ENCODE measurements at regions not wholly inside any gene's neighbourhood (a gene's known extent, or its start where the extent isn't known, plus 50 kb on each side); places are given as distances from the start of the nearest gene placed in this dataset.

DNA sequence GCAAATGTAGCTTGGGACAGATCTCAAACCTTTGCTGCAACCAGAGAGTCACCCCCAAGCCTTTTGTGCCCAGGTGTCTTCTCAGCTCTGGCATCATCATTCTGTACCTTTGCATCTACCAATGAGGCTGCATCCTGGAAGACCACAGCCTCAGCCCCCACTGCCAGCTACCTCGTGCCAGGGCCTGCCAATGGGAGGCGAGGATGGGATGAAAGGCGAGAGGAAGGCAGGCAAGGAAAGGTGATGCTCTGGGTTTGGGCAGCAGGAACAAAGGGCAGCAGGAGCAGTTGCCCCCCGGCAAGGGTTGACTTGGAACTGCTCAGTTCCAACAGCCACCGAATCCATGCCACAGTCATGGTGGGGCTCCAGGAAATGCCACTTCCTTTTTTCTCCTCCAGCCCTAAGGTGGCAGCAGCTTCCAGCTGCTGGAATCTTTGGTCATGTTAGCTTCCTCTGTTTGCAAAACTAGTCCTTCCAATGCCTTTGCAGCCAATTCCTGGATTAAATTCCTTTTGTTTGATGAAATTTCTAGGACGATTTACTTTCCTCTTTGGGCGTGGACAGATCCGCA is 651.6 kb downstream of the NPHP4 start:
- TF ChIP-seq CTCF (IDR thresholded peaks at IDR 0.05): no peak
- 68% methylated on average over 3 of the region's 8 CpGs for WGBS (ENCODE audit: insufficient coverage)
- H3K36me3 ChIP-seq (replicated peaks in 1 of 2; ENCODE audit: control insufficient read depth in 1 of 2, insufficient read depth in 2 of 2, low read length in 2 of 2): no peaks in the 10 kb centered on the region
- Mint-ChIP-seq H3K27ac (no peak overlapping the region), H3K9me3 (peaks cover 0 to under 1% (median 0%) of the 10 kb centered on the region in 7 donors), H3K4me1 (no peaks in the 10 kb centered on the region), H3K27me3 (ENCODE audit: low read depth in 3 of 3) (peaks cover 1 to 7% (median 2%) of the 10 kb centered on the region in 3 donors), H3K36me3 (no peaks in the 10 kb centered on the region), H3K4me3 (no peak overlapping the region)
- H3K4me2 ChIP-seq (replicated peaks; ENCODE audit: extremely low read depth, low read length, poor library complexity, severe bottlenecking): no peak overlapping the region
- no peaks in the 10 kb centered on the region for H3K9me3 ChIP-seq (replicated peaks in 1 of 2; ENCODE audit: control insufficient read depth in 1 of 2, insufficient read depth in 1 of 2, low read length in 2 of 2)
- no peaks in the 10 kb centered on the region for H4K20me1 ChIP-seq (ENCODE audit: insufficient read depth, low read length)
- no peak for DNase-seq
- no peaks in the 10 kb centered on the region for H3K27me3 ChIP-seq (ENCODE audit: control insufficient read depth in 2 of 2, insufficient read depth in 2 of 2, low read length in 2 of 2)
- H2AFZ ChIP-seq (ENCODE audit: insufficient read depth, low read depth, low read length, poor library complexity, severe bottlenecking): no peak overlapping the region
- no peaks in the 10 kb centered on the region for H3K79me2 ChIP-seq (ENCODE audit: insufficient read depth, low read length)
- intact Hi-C loops (cut with micrococcal nuclease): no loop called here
- no peak overlapping the region for H3K4me3 ChIP-seq (replicated peaks in 1 of 3; ENCODE audit: low read depth in 2 of 3, low read length in 3 of 3)
- H3K4me1 ChIP-seq (ENCODE audit: control insufficient read depth in 1 of 2, insufficient read depth in 2 of 2, low read length in 2 of 2): no peaks in the 10 kb centered on the region
- no peak overlapping the region for H3K9ac ChIP-seq (ENCODE audit: insufficient read depth, low read length, poor library complexity, severe bottlenecking)
- H3K27ac ChIP-seq (ENCODE audit: low read depth in 1 of 2, low read length in 2 of 2): no peak overlapping the region

DNA sequence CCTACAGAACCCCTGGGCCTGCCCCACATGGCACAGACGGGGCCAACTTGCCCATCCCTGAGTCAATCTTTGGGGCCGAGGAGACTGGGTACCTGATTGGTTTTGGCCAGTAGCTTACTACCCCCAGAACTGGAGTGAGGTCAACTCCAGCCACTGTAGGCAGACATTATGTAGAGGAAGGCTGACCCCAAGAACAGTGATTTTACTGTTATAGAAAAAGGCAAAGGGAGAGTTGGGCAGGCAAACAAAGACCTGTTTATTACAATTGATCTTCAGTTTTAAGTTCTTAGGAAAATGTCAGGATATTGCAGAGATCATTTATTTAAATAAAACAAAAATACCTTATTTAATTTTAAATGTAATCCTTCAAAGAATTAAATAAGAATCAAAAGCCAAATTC is 653.8 kb downstream of the NPHP4 start:
- no peak overlapping the region for H3K27ac Mint-ChIP-seq
- H3K9ac ChIP-seq (ENCODE audit: insufficient read depth, low read length, poor library complexity, severe bottlenecking): no peak overlapping the region
- intact Hi-C loops (cut with micrococcal nuclease): no loop called here

More for the DNA sequence above, 653.8 kb downstream of the NPHP4 start:
- Histone ChIP-seq H2AFZ (ENCODE audit: insufficient read depth, low read depth, low read length, poor library complexity, severe bottlenecking) (no peak overlapping the region), H3K4me3 (replicated peaks in 1 of 3; ENCODE audit: low read depth in 2 of 3, low read length in 3 of 3) (no peak overlapping the region), H3K4me1 (ENCODE audit: control insufficient read depth in 1 of 2, insufficient read depth in 2 of 2, low read length in 2 of 2) (no peaks in the 10 kb centered on the region), H3K9me3 (replicated peaks in 1 of 2; ENCODE audit: control insufficient read depth in 1 of 2, insufficient read depth in 1 of 2, low read length in 2 of 2) (no peaks in the 10 kb centered on the region), H3K27me3 (ENCODE audit: control insufficient read depth in 2 of 2, insufficient read depth in 2 of 2, low read length in 2 of 2) (no peaks in the 10 kb centered on the region), H3K79me2 (ENCODE audit: insufficient read depth, low read length) (no peaks in the 10 kb centered on the region), H3K36me3 (replicated peaks in 1 of 2; ENCODE audit: control insufficient read depth in 1 of 2, insufficient read depth in 2 of 2, low read length in 2 of 2) (no peaks in the 10 kb centered on the region), H3K4me2 (replicated peaks; ENCODE audit: extremely low read depth, low read length, poor library complexity, severe bottlenecking) (no peak overlapping the region), H3K27ac (ENCODE audit: low read depth in 1 of 2, low read length in 2 of 2) (no peak overlapping the region), H4K20me1 (ENCODE audit: insufficient read depth, low read length) (no peaks in the 10 kb centered on the region)
- DNase-seq: no peak
- 93% methylated on average over 2 of the region's 2 CpGs for WGBS (ENCODE audit: insufficient coverage)
- no peak for TF ChIP-seq CTCF (IDR thresholded peaks at IDR 0.05)
- Mint-ChIP-seq H3K9me3 (peaks cover 0 to 2% (median 0%) of the 10 kb centered on the region in 7 donors), H3K27me3 (ENCODE audit: low read depth in 3 of 3) (peaks cover 1 to 7% (median 2%) of the 10 kb centered on the region in 3 donors), H3K36me3 (no peaks in the 10 kb centered on the region), H3K4me1 (no peaks in the 10 kb centered on the region), H3K4me3 (no peak overlapping the region)
